Endothelial cell of umbilical vein (primary cell): ENCODE measurements at regions not wholly inside any gene's neighbourhood (a gene's known extent, or its start where the extent isn't known, plus 50 kb on each side); places are given as distances from the start of the nearest gene placed in this dataset.

Experiments used
- BruUV-seq: library from RNA; stranded (reverse); fragments of 400-500 nt; replicated peaks from 2 replicates; lab custom pipeline; 2021; lab: Mats Ljungman, UMichigan
- CTCF ChIA-PET: fragments of 300-600, 350-600 bp; sonication (Branson Sonifier 250); formaldehyde crosslinking; loops from one replicate; lab custom pipeline; 2021; ENCODE audit warnings: antibody characterized with exemption, inconsistent platforms; lab: Charles Lee
- POLR2A ChIA-PET: fragments of 300-600, 350-600 bp; sonication (Branson Sonifier 250); formaldehyde crosslinking; loops from one replicate; lab custom pipeline; 2021; ENCODE audit warnings: antibody characterized with exemption, inconsistent platforms; lab: Charles Lee
- DNase-seq: peaks from one replicate; pipeline ENCODE4 v3.0.0-alpha.2; 2011; ENCODE audit warnings: low read depth, low spot score
- FAIRE-seq: peaks from 2 replicates; lab custom pipeline; 2011; peaks lifted over from hg19 to GRCh38; lab: Jason Lieb, UNC
- H2AFZ ChIP-seq: 2 replicates; pipeline ENCODE4 v1.6.0; 2012; ENCODE audit warnings: low read depth, low read length, control low read depth, inconsistent platforms
- H3K27ac ChIP-seq: 2 replicates; pipeline ENCODE4 v1.5.1; 2011; ENCODE audit warnings: low read depth, mild to moderate bottlenecking, control low read depth, low read length, moderate library complexity; ENCODE audit not compliant: insufficient read depth
- H3K27me3 ChIP-seq, 2 experiments: 2 replicates each; pipeline versions ENCODE4 v1.6.0 to v1.6.1; 2011; ENCODE audit warnings: low read length in 2 of 2, mixed read lengths in 1 of 2; ENCODE audit not compliant: control insufficient read depth in 2 of 2, insufficient read depth in 2 of 2
- H3K36me3 ChIP-seq, 2 experiments: 2 replicates in 1 of 2; 3 replicates in 1 of 2; pipeline ENCODE4 v1.5.1; 2011; ENCODE audit warnings: low read length in 2 of 2, mild to moderate bottlenecking in 1 of 2, moderate library complexity in 1 of 2; ENCODE audit not compliant: control insufficient read depth in 2 of 2, insufficient read depth in 2 of 2; ENCODE audit errors: extremely low read depth in 1 of 2
- H3K4me1 ChIP-seq: 3 replicates; pipeline ENCODE4 v1.5.1; 2011; ENCODE audit warnings: mild to moderate bottlenecking, low read length; ENCODE audit not compliant: control insufficient read depth, insufficient read depth; ENCODE audit errors: extremely low read depth
- H3K4me2 ChIP-seq: 2 replicates; pipeline ENCODE4 v1.6.1; 2011; ENCODE audit warnings: low read length, control low read depth, mixed read lengths; ENCODE audit not compliant: insufficient read depth
- H3K4me3 ChIP-seq, 3 experiments: fragments of 200-600 bp in 1 of 3; sonication (generic), shearing (Covaris generic) in 1 of 3; replicated peaks in 1 of 3; 2 replicates each; pipeline ENCODE4 v1.5.1; 2011 to 2016; ENCODE audit warnings: control low read depth in 3 of 3, low read length in 3 of 3, mild to moderate bottlenecking in 2 of 3, inconsistent platforms in 1 of 3, low read depth in 1 of 3, moderate library complexity in 1 of 3; ENCODE audit not compliant: insufficient read depth in 1 of 3
- H3K79me2 ChIP-seq: 2 replicates; pipeline ENCODE4 v1.6.0; 2012; ENCODE audit warnings: low read length, inconsistent platforms; ENCODE audit not compliant: control insufficient read depth, insufficient read depth
- H3K9ac ChIP-seq: replicated peaks from 2 replicates; pipeline ENCODE3; 2011; ENCODE audit warnings: low read length, control low read depth; ENCODE audit not compliant: insufficient read depth; ENCODE audit errors: extremely low read depth
- H3K9me1 ChIP-seq: replicated peaks from 3 replicates; pipeline ENCODE4 v1.6.0; 2011; ENCODE audit warnings: mild to moderate bottlenecking, low read length; ENCODE audit not compliant: control insufficient read depth, insufficient read depth; ENCODE audit errors: extremely low read depth
- H3K9me3 ChIP-seq: replicated peaks from 2 replicates; pipeline ENCODE4 v1.5.1; 2012; ENCODE audit warnings: low read length, inconsistent platforms; ENCODE audit not compliant: control insufficient read depth, insufficient read depth
- H4K20me1 ChIP-seq: replicated peaks from 2 replicates; pipeline ENCODE3; 2011; ENCODE audit warnings: mild to moderate bottlenecking, low read length; ENCODE audit not compliant: control insufficient read depth, insufficient read depth; ENCODE audit errors: extremely low read depth
- EZH2 ChIP-seq: IDR thresholded peaks from 2 replicates; pipeline ENCODE4 v1.6.1; 2012; ENCODE audit warnings: borderline replicate concordance, low read depth, mild to moderate bottlenecking, moderate library complexity, low read length, inconsistent platforms; ENCODE audit not compliant: severe bottlenecking
- FOS ChIP-seq: IDR thresholded peaks from 2 replicates; pipeline ENCODE4 v1.6.1; 2011; ENCODE audit warnings: mild to moderate bottlenecking, low read length, moderate library complexity, borderline replicate concordance; ENCODE audit not compliant: insufficient read depth
- GATA2 ChIP-seq: IDR thresholded peaks from 2 replicates; pipeline ENCODE4 v1.7.0; 2011; ENCODE audit warnings: low read depth, mild to moderate bottlenecking, moderate library complexity, mixed read lengths, low read length; ENCODE audit not compliant: insufficient read length, insufficient read depth
- JUN ChIP-seq: IDR thresholded peaks from 2 replicates; pipeline ENCODE4 v1.6.1; 2011; ENCODE audit warnings: borderline replicate concordance, low read depth; ENCODE audit not compliant: insufficient read length, insufficient read depth
- MAX ChIP-seq: IDR thresholded peaks from 2 replicates; pipeline ENCODE4 v1.6.1; 2011; ENCODE audit not compliant: insufficient read depth, insufficient read length
- MYC ChIP-seq: IDR thresholded peaks from one replicate; pipeline ENCODE4 v1.6.1; 2011; ENCODE audit warnings: mild to moderate bottlenecking, low read depth, low read length
- POLR2A ChIP-seq: IDR thresholded peaks from 2 replicates; pipeline ENCODE4 v1.6.1; 2012; ENCODE audit warnings: low read depth, mild to moderate bottlenecking, control low read depth, low read length
- POLR2AphosphoS5 ChIP-seq: IDR thresholded peaks from 2 replicates; pipeline ENCODE4 v1.6.1; 2012; ENCODE audit warnings: low read depth, mild to moderate bottlenecking, control low read depth, low read length, moderate library complexity; ENCODE audit not compliant: insufficient read depth
- dilution Hi-C: fragments of 300-500 bp; cut with MboI; formaldehyde crosslinking; loops from one replicate; pipeline ENCODE4 v1.15.0; 2019; ENCODE audit warnings: low sequenced_read_pairs; ENCODE audit not compliant: extremely low pct_ligation_motif_present
- intact Hi-C: fragments of 100-400 bp; cut with micrococcal nuclease; formaldehyde crosslinking; loops from one replicate; pipeline ENCODE4 v1.10.0; 2022
- TF ChIP-seq, protein P1 (sequence below), 2 donors: IDR thresholded peaks; 1 replicate in 1 of 2; 2 replicates in 1 of 2; pipeline ENCODE4 v1.5.1; 2011; ENCODE audit warnings: low read length in 2 of 2, mild to moderate bottlenecking in 2 of 2, moderate library complexity in 2 of 2, control low read depth in 1 of 2, inconsistent platforms in 1 of 2, low read depth in 1 of 2; ENCODE audit not compliant: insufficient read depth in 1 of 2; ENCODE audit errors: extremely low read depth in 1 of 2

GRCh38 chr6:169160855-169161560, 92.6 kb downstream of the THBS2 start:
- intact Hi-C loops (no loop called here), dilution Hi-C loops (no loop called here)
- POLR2A ChIA-PET = no interaction called here
- no TSS peak for BruUV-seq
- CTCF ChIA-PET = no interaction called here
- no peaks in the 10 kb centered on the region for H3K9me1 ChIP-seq
- H2AFZ ChIP-seq = no peak overlapping the region
- H3K27ac ChIP-seq = no peak overlapping the region
- no peaks in the 10 kb centered on the region for H3K79me2 ChIP-seq
- H4K20me1 ChIP-seq = no peaks in the 10 kb centered on the region
- H3K27me3 ChIP-seq = no peaks in the 10 kb centered on the region
- TF ChIP-seq JUN = no peak
- no peak for TF ChIP-seq POLR2A
- no peak for TF ChIP-seq POLR2AphosphoS5
- TF ChIP-seq MAX = no peak
- no peak for TF ChIP-seq FOS
- TF ChIP-seq EZH2 = no peak
- no peak for TF ChIP-seq GATA2
- TF ChIP-seq, protein P1, sequence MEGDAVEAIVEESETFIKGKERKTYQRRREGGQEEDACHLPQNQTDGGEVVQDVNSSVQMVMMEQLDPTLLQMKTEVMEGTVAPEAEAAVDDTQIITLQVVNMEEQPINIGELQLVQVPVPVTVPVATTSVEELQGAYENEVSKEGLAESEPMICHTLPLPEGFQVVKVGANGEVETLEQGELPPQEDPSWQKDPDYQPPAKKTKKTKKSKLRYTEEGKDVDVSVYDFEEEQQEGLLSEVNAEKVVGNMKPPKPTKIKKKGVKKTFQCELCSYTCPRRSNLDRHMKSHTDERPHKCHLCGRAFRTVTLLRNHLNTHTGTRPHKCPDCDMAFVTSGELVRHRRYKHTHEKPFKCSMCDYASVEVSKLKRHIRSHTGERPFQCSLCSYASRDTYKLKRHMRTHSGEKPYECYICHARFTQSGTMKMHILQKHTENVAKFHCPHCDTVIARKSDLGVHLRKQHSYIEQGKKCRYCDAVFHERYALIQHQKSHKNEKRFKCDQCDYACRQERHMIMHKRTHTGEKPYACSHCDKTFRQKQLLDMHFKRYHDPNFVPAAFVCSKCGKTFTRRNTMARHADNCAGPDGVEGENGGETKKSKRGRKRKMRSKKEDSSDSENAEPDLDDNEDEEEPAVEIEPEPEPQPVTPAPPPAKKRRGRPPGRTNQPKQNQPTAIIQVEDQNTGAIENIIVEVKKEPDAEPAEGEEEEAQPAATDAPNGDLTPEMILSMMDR (IDR thresholded peaks at IDR 0.05; ENCODE audit: extremely low read depth in 1 of 2, insufficient read depth in 1 of 2, low read depth in 1 of 2, low read length in 2 of 2) = no peak
- no peak for TF ChIP-seq MYC
- FAIRE-seq (no peak), DNase-seq (no peak)
- H3K9ac ChIP-seq = no peak overlapping the region
- H3K4me2 ChIP-seq = no peak overlapping the region
- H3K4me3 ChIP-seq = no peak overlapping the region
- H3K36me3 ChIP-seq = no peaks in the 10 kb centered on the region
- H3K4me1 ChIP-seq = no peaks in the 10 kb centered on the region
- no peaks in the 10 kb centered on the region for H3K9me3 ChIP-seq
